ENCODE measurements at regions not wholly inside any gene's neighbourhood (a gene's known extent, or its start where the extent isn't known, plus 50 kb on each side); places are given as distances from the start of the nearest gene placed in this dataset.

DNA sequence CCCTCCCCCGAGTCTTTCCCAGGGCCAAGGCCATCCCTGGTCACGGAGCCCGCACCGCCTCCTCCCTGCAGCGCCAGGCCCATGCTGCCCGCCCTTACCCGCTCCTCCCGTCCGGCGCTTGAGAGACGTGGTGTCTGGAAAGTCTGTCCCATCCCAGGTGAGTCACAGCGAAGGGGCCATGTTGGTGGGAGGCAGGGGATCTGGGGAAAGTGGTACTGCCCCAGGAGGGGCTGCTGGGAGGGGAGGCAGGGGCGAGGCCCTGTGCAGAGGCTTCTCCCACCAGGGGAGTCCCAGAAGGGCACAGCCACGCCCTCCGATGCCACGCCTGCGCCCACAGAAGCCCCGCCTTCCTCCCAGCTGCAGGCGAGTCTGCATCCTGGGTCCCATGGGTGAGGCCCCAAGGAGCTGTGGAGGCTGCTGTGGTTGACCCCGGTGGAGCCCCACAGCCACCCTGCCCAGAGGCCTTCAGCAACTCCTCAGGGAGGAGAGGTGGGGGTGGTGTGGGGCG, 107.0 kb upstream of the PPP1R26 start:
- Histone ChIP-seq H2BK12ac (ENCODE audit: low read length) (no peak overlapping the region), H3K4ac (ENCODE audit: low read depth, low read length) (no peak overlapping the region), H3K27ac (ENCODE audit: low read depth, low read length) (no peak overlapping the region), H2BK5ac (ENCODE audit: low read depth, low read length, poor library complexity) (no peak overlapping the region), H3K79me2 (ENCODE audit: control insufficient read depth, insufficient read depth, low read length, poor library complexity) (no peaks in the 10 kb centered on the region), H3K4me1 (ENCODE audit: control insufficient read depth in 1 of 2, insufficient read depth in 2 of 2, low read length in 2 of 2) (no peaks in the 10 kb centered on the region), H4K91ac (ENCODE audit: low read depth, low read length) (no peak overlapping the region), H4K12ac (ENCODE audit: low read depth, low read length) (no peak overlapping the region), H2AK5ac (ENCODE audit: low read length) (no peak overlapping the region), H3K18ac (ENCODE audit: low read length) (no peak overlapping the region), H3K27me3 (ENCODE audit: insufficient read depth, low read length) (no peaks in the 10 kb centered on the region), H2BK120ac (ENCODE audit: insufficient read depth, low read length, poor library complexity) (no peak overlapping the region), H2AFZ (ENCODE audit: insufficient read depth, low read length, poor library complexity) (no peak overlapping the region), H3K14ac (ENCODE audit: low read length) (no peak overlapping the region), H3K9ac (ENCODE audit: low read length) (no peak overlapping the region), H3K4me2 (ENCODE audit: low read length) (no peak overlapping the region), H3K9me3 (ENCODE audit: insufficient read depth, low read depth, low read length) (peaks cover 2% of the 10 kb centered on the region), H3K23ac (ENCODE audit: low read length) (no peak overlapping the region), H3K4me3 (ENCODE audit: low read depth, low read length) (no peak overlapping the region), H4K8ac (ENCODE audit: low read depth, low read length) (no peak overlapping the region), H3K36me3 (ENCODE audit: control insufficient read depth in 1 of 2, insufficient read depth in 2 of 2, low read length in 2 of 2) (no peaks in the 10 kb centered on the region), H3K79me1 (ENCODE audit: low read length) (no peaks in the 10 kb centered on the region)
- DNase-seq, result no peak
- WGBS (ENCODE audit: extremely low coverage, insufficient coverage, insufficient read length), result no CpG with 5 or more reads among the region's 21 CpGs

DNA sequence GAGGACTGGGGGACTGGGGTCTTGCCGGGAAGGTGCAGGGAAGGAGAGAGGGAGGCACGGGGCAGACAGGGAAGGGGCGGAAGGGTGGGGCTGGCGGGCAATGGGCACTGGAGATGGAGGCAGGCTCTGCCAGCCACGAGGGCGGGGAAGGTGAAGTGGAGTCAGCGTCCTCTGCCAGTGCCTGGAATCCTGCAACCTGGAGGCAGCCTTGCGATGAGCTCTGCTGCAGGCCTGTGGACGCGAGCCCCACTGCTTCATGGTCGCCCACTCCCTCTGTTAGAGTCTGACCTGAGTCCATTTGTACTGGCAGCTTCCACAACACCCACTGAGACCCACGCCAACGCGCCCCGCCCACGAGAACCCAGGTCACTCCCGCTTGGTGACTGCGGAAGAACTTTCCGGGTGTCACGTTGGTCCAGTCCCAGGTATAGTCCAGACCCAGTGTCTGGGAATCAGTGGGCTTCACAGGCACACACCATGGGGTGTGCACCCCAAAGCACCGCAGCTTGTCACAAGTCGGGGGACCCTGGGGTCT, 106.4 kb upstream of the PPP1R26 start:
- H3K79me2 ChIP-seq (ENCODE audit: control insufficient read depth, insufficient read depth, low read length, poor library complexity), result no peaks in the 10 kb centered on the region
- H2BK5ac ChIP-seq (ENCODE audit: low read depth, low read length, poor library complexity), result no peak overlapping the region
- no peak overlapping the region for H3K18ac ChIP-seq (ENCODE audit: low read length)
- no peaks in the 10 kb centered on the region for H3K27me3 ChIP-seq (ENCODE audit: insufficient read depth, low read length)
- no peaks in the 10 kb centered on the region for H3K36me3 ChIP-seq (ENCODE audit: control insufficient read depth in 1 of 2, insufficient read depth in 2 of 2, low read length in 2 of 2)
- H3K4ac ChIP-seq (ENCODE audit: low read depth, low read length), result no peak overlapping the region
- H3K4me2 ChIP-seq (ENCODE audit: low read length), result no peak overlapping the region
- H4K91ac ChIP-seq (ENCODE audit: low read depth, low read length), result no peak overlapping the region
- no peak overlapping the region for H4K8ac ChIP-seq (ENCODE audit: low read depth, low read length)
- H3K4me3 ChIP-seq (ENCODE audit: low read depth, low read length), result no peak overlapping the region
- H3K23ac ChIP-seq (ENCODE audit: low read length), result no peak overlapping the region
- H2BK120ac ChIP-seq (ENCODE audit: insufficient read depth, low read length, poor library complexity), result no peak overlapping the region
- no peak overlapping the region for H4K12ac ChIP-seq (ENCODE audit: low read depth, low read length)
- H3K79me1 ChIP-seq (ENCODE audit: low read length), result no peaks in the 10 kb centered on the region
- H2AFZ ChIP-seq (ENCODE audit: insufficient read depth, low read length, poor library complexity), result no peak overlapping the region
- DNase-seq, result no peak
- H3K4me1 ChIP-seq (ENCODE audit: control insufficient read depth in 1 of 2, insufficient read depth in 2 of 2, low read length in 2 of 2), result no peaks in the 10 kb centered on the region
- no peak overlapping the region for H3K27ac ChIP-seq (ENCODE audit: low read depth, low read length)
- no peak overlapping the region for H3K9ac ChIP-seq (ENCODE audit: low read length)
- peaks cover 5% of the 10 kb centered on the region for H3K9me3 ChIP-seq (ENCODE audit: insufficient read depth, low read depth, low read length)
- no peak overlapping the region for H2BK12ac ChIP-seq (ENCODE audit: low read length)
- no peak overlapping the region for H3K14ac ChIP-seq (ENCODE audit: low read length)
- H2AK5ac ChIP-seq (ENCODE audit: low read length), result no peak overlapping the region
- WGBS (ENCODE audit: extremely low coverage, insufficient coverage, insufficient read length), result no CpG with 5 or more reads among the region's 22 CpGs

DNA sequence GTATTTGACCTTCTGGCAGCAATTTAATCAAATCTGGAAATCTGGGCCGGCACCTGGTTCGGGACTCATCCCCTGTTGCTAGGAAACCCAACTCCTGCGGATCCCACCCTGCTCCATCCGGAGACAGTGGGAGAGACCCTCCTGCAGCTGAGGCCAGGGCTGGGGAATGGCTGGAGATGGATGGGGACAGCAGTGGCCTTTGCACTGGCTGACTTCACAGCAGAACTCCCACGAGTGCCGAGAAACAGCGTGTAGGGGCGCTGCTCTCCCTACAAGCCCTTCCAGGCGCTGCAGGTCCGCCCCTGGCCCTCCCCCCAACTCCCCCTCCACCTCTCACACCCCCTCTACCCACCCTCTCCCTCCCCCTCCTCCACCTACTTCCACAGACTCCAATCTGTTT, 105.8 kb upstream of the PPP1R26 start:
- Histone ChIP-seq H2AK5ac (ENCODE audit: low read length) (no peak overlapping the region), H4K91ac (ENCODE audit: low read depth, low read length) (no peak overlapping the region), H4K8ac (ENCODE audit: low read depth, low read length) (no peak overlapping the region), H3K4ac (ENCODE audit: low read depth, low read length) (no peak overlapping the region), H2BK5ac (ENCODE audit: low read depth, low read length, poor library complexity) (no peak overlapping the region), H2BK120ac (ENCODE audit: insufficient read depth, low read length, poor library complexity) (no peak overlapping the region), H2AFZ (ENCODE audit: insufficient read depth, low read length, poor library complexity) (no peak overlapping the region), H3K9ac (ENCODE audit: low read length) (no peak overlapping the region), H4K12ac (ENCODE audit: low read depth, low read length) (no peak overlapping the region), H3K79me2 (ENCODE audit: control insufficient read depth, insufficient read depth, low read length, poor library complexity) (no peaks in the 10 kb centered on the region), H3K18ac (ENCODE audit: low read length) (no peak overlapping the region), H3K27ac (ENCODE audit: low read depth, low read length) (no peak overlapping the region), H3K9me3 (ENCODE audit: insufficient read depth, low read depth, low read length) (peaks cover 8% of the 10 kb centered on the region), H3K4me3 (ENCODE audit: low read depth, low read length) (no peak overlapping the region), H2BK12ac (ENCODE audit: low read length) (no peak overlapping the region), H3K27me3 (ENCODE audit: insufficient read depth, low read length) (no peaks in the 10 kb centered on the region), H3K4me2 (ENCODE audit: low read length) (no peak overlapping the region), H3K23ac (ENCODE audit: low read length) (no peak overlapping the region), H3K14ac (ENCODE audit: low read length) (no peak overlapping the region), H3K79me1 (ENCODE audit: low read length) (no peaks in the 10 kb centered on the region), H3K4me1 (ENCODE audit: control insufficient read depth in 1 of 2, insufficient read depth in 2 of 2, low read length in 2 of 2) (no peaks in the 10 kb centered on the region), H3K36me3 (ENCODE audit: control insufficient read depth in 1 of 2, insufficient read depth in 2 of 2, low read length in 2 of 2) (no peaks in the 10 kb centered on the region)
- DNase-seq, result no peak
- no CpG with 5 or more reads among the region's 10 CpGs for WGBS (ENCODE audit: extremely low coverage, insufficient coverage, insufficient read length)

DNA sequence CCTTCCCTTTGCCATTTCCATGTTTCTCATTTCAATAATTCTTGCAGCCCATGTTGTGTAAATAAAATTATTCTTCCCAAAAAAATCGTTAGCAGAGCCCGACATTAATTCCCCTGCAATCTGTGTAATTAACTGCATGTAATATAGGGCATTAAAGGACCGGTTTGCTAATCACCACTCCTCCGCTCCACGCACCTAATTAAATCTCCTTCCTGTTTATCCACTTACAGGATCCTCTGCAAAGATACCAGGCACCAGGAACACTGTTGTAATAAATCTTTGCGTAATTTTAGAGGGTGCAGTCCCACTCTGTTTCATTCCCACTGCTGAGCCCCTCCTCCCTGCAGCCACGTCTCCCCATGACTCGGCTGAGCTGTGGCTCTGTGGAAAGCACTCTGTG, 105.0 kb upstream of the PPP1R26 start:
- Histone ChIP-seq H3K79me2 (ENCODE audit: control insufficient read depth, insufficient read depth, low read length, poor library complexity) (no peaks in the 10 kb centered on the region), H3K27ac (ENCODE audit: low read depth, low read length) (no peak overlapping the region), H3K4me1 (ENCODE audit: control insufficient read depth in 1 of 2, insufficient read depth in 2 of 2, low read length in 2 of 2) (no peaks in the 10 kb centered on the region), H3K36me3 (ENCODE audit: control insufficient read depth in 1 of 2, insufficient read depth in 2 of 2, low read length in 2 of 2) (no peaks in the 10 kb centered on the region), H3K4me2 (ENCODE audit: low read length) (no peak overlapping the region), H2AFZ (ENCODE audit: insufficient read depth, low read length, poor library complexity) (no peak overlapping the region), H4K12ac (ENCODE audit: low read depth, low read length) (no peak overlapping the region), H3K9ac (ENCODE audit: low read length) (no peak overlapping the region), H3K79me1 (ENCODE audit: low read length) (no peaks in the 10 kb centered on the region), H4K91ac (ENCODE audit: low read depth, low read length) (no peak overlapping the region), H2BK120ac (ENCODE audit: insufficient read depth, low read length, poor library complexity) (no peak overlapping the region), H3K27me3 (ENCODE audit: insufficient read depth, low read length) (no peaks in the 10 kb centered on the region), H2AK5ac (ENCODE audit: low read length) (no peak overlapping the region), H3K4ac (ENCODE audit: low read depth, low read length) (no peak overlapping the region), H3K4me3 (ENCODE audit: low read depth, low read length) (no peak overlapping the region), H4K8ac (ENCODE audit: low read depth, low read length) (no peak overlapping the region), H2BK5ac (ENCODE audit: low read depth, low read length, poor library complexity) (no peak overlapping the region), H3K9me3 (ENCODE audit: insufficient read depth, low read depth, low read length) (peaks cover 9% of the 10 kb centered on the region), H3K14ac (ENCODE audit: low read length) (no peak overlapping the region), H3K23ac (ENCODE audit: low read length) (no peak overlapping the region), H3K18ac (ENCODE audit: low read length) (no peak overlapping the region), H2BK12ac (ENCODE audit: low read length) (no peak overlapping the region)
- no CpG with 5 or more reads among the region's 8 CpGs for WGBS (ENCODE audit: extremely low coverage, insufficient coverage, insufficient read length)
- no peak for DNase-seq

All from trophoblast cell (in vitro differentiated cells and primary cell).